T-helper 1 cell treated with Interleukin-12 subunit alpha and Interleukin-12 subunit beta and Interleukin-4 antibody, amounts not matched to agents 30 μg/mL and 1 μg/mL, for 36 hours (primary cell): ENCODE measurements at regions not wholly inside any gene's neighbourhood (a gene's known extent, or its start where the extent isn't known, plus 50 kb on each side); places are given as distances from the start of the nearest gene placed in this dataset.

ENCODE experiments used
- H3K27ac Mint-ChIP-seq: one replicate; pipeline ENCODE4 v1.8.0; 2021; ENCODE audit warnings: mild to moderate bottlenecking, mixed read lengths
- H3K27me3 Mint-ChIP-seq: one replicate; pipeline ENCODE4 v1.8.0; 2021; ENCODE audit warnings: low read depth, mixed read lengths
- H3K36me3 Mint-ChIP-seq: one replicate; pipeline ENCODE4 v1.8.0; 2021; ENCODE audit warnings: low read depth, mixed read lengths
- H3K4me1 Mint-ChIP-seq: one replicate; pipeline ENCODE4 v1.8.0; 2021; ENCODE audit warnings: low read depth, mixed read lengths
- H3K4me3 Mint-ChIP-seq: one replicate; pipeline ENCODE4 v1.8.0; 2021; ENCODE audit warnings: mild to moderate bottlenecking, moderate library complexity, mixed read lengths
- H3K9me3 Mint-ChIP-seq: one replicate; pipeline ENCODE4 v1.8.0; 2021; ENCODE audit warnings: mixed read lengths

GRCh38 chr6:12467706-12468670 lies 177.8 kb downstream of the EDN1 start:
- Mint-ChIP-seq H3K4me1 (no peaks in the 10 kb centered on the region), H3K36me3 (no peaks in the 10 kb centered on the region), H3K4me3 (no peak overlapping the region), H3K27ac (no peak overlapping the region), H3K27me3 (no peaks in the 10 kb centered on the region), H3K9me3 (no peaks in the 10 kb centered on the region)

GRCh38 chr6:12472601-12473038 lies 182.5 kb downstream of the EDN1 start:
- Mint-ChIP-seq H3K9me3 (no peaks in the 10 kb centered on the region), H3K27me3 (no peaks in the 10 kb centered on the region), H3K36me3 (no peaks in the 10 kb centered on the region), H3K4me3 (no peak overlapping the region), H3K4me1 (no peaks in the 10 kb centered on the region), H3K27ac (no peak overlapping the region)

- Mint-ChIP-seq H3K36me3 (no peaks in the 10 kb centered on the region), H3K4me1 (no peaks in the 10 kb centered on the region), H3K27me3 (no peaks in the 10 kb centered on the region), H3K27ac (no peak overlapping the region), H3K4me3 (no peak overlapping the region), H3K9me3 (no peaks in the 10 kb centered on the region)
Measured at GRCh38 chr6:12473494-12473893, 183.3 kb downstream of the EDN1 start.

- no peaks in the 10 kb centered on the region for H3K4me1 Mint-ChIP-seq
Measured at GRCh38 chr6:12474167-12475140, 184.3 kb downstream of the EDN1 start.

GRCh38 chr6:12476484-12476883 lies 186.3 kb downstream of the EDN1 start:
- Mint-ChIP-seq H3K27me3 (no peaks in the 10 kb centered on the region), H3K27ac (no peak overlapping the region), H3K36me3 (no peaks in the 10 kb centered on the region), H3K4me1 (no peaks in the 10 kb centered on the region), H3K9me3 (no peaks in the 10 kb centered on the region), H3K4me3 (no peak overlapping the region)

More at GRCh38 chr6:12474167-12475140, 184.3 kb downstream of the EDN1 start:
- Mint-ChIP-seq H3K4me3 (no peak overlapping the region), H3K27ac (no peak overlapping the region), H3K27me3 (no peaks in the 10 kb centered on the region), H3K36me3 (no peaks in the 10 kb centered on the region), H3K9me3 (no peaks in the 10 kb centered on the region)

- no peaks in the 10 kb centered on the region for H3K9me3 Mint-ChIP-seq
- no peaks in the 10 kb centered on the region for H3K36me3 Mint-ChIP-seq
- no peaks in the 10 kb centered on the region for H3K4me1 Mint-ChIP-seq
- H3K4me3 Mint-ChIP-seq: no peak overlapping the region
- no peaks in the 10 kb centered on the region for H3K27me3 Mint-ChIP-seq
- no peak overlapping the region for H3K27ac Mint-ChIP-seq
Measured at GRCh38 chr6:12477616-12478015, 187.5 kb downstream of the EDN1 start.

- no peaks in the 10 kb centered on the region for H3K27me3 Mint-ChIP-seq
- H3K9me3 Mint-ChIP-seq: no peaks in the 10 kb centered on the region
- H3K4me1 Mint-ChIP-seq: peaks cover 7% of the 10 kb centered on the region
- no peaks in the 10 kb centered on the region for H3K36me3 Mint-ChIP-seq
- H3K4me3 Mint-ChIP-seq: no peak overlapping the region
- H3K27ac Mint-ChIP-seq: no peak overlapping the region
Measured at GRCh38 chr6:12478921-12479320, 188.8 kb downstream of the EDN1 start.

- Mint-ChIP-seq H3K36me3 (no peaks in the 10 kb centered on the region), H3K9me3 (no peaks in the 10 kb centered on the region), H3K27me3 (no peaks in the 10 kb centered on the region), H3K4me3 (no peak overlapping the region), H3K4me1 (peaks cover 7% of the 10 kb centered on the region), H3K27ac (no peak overlapping the region)
Measured at GRCh38 chr6:12479451-12479850, 189.3 kb downstream of the EDN1 start.

GRCh38 chr6:12479881-12480280 lies 189.7 kb downstream of the EDN1 start:
- Mint-ChIP-seq H3K4me1 (peaks cover 7% of the 10 kb centered on the region), H3K4me3 (no peak overlapping the region), H3K27me3 (no peaks in the 10 kb centered on the region), H3K9me3 (no peaks in the 10 kb centered on the region), H3K27ac (no peak overlapping the region), H3K36me3 (no peaks in the 10 kb centered on the region)

- H3K27ac Mint-ChIP-seq: no peak overlapping the region
Measured at GRCh38 chr6:12480379-12480778, 190.2 kb downstream of the EDN1 start.

GRCh38 chr6:12481292-12481691 lies 191.1 kb downstream of the EDN1 start:
- Mint-ChIP-seq H3K4me3 (no peak overlapping the region), H3K4me1 (peaks cover 7% of the 10 kb centered on the region), H3K36me3 (no peaks in the 10 kb centered on the region), H3K9me3 (no peaks in the 10 kb centered on the region), H3K27ac (no peak overlapping the region), H3K27me3 (no peaks in the 10 kb centered on the region)

More at GRCh38 chr6:12480379-12480778, 190.2 kb downstream of the EDN1 start:
- Mint-ChIP-seq H3K4me3 (no peak overlapping the region), H3K27me3 (no peaks in the 10 kb centered on the region), H3K36me3 (no peaks in the 10 kb centered on the region), H3K9me3 (no peaks in the 10 kb centered on the region), H3K4me1 (peaks cover 7% of the 10 kb centered on the region)

- no peaks in the 10 kb centered on the region for H3K9me3 Mint-ChIP-seq
- no peaks in the 10 kb centered on the region for H3K36me3 Mint-ChIP-seq
- no peak overlapping the region for H3K27ac Mint-ChIP-seq
- no peaks in the 10 kb centered on the region for H3K27me3 Mint-ChIP-seq
- peaks cover 7% of the 10 kb centered on the region for H3K4me1 Mint-ChIP-seq
- H3K4me3 Mint-ChIP-seq: no peak overlapping the region
Measured at GRCh38 chr6:12481850-12482249, 191.7 kb downstream of the EDN1 start.

GRCh38 chr6:12482386-12483375 lies 192.5 kb downstream of the EDN1 start:
- Mint-ChIP-seq H3K36me3 (no peaks in the 10 kb centered on the region), H3K9me3 (no peaks in the 10 kb centered on the region), H3K27ac (no peak overlapping the region), H3K4me3 (no peak overlapping the region), H3K27me3 (no peaks in the 10 kb centered on the region), H3K4me1 (peaks cover 7% of the 10 kb centered on the region)
